ENCODE measurements at regions not wholly inside any gene's neighbourhood (a gene's known extent, or its start where the extent isn't known, plus 50 kb on each side); places are given as distances from the start of the nearest gene placed in this dataset.

DNA sequence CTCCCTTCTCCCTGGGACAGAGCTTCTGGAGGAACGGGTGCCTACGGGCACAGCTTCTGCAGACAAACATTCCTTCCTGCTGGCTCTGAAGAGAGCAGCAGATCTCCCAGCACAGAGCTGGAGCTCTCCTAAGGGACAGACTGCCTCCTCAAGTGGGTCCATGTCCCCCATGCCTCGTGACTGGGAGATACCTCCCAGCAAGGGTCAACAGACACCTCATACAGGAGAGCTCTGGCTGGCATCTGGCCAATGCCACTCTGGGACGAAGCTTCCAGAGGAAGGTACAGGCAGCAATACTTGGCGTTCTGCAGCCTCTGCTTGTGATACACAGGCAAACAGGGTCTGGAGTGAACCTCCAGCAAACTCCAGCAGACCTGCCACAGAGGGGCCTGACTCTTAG lies 227.9 kb downstream of the SPATA31D1 start:
- DNase-seq = no peak

DNA sequence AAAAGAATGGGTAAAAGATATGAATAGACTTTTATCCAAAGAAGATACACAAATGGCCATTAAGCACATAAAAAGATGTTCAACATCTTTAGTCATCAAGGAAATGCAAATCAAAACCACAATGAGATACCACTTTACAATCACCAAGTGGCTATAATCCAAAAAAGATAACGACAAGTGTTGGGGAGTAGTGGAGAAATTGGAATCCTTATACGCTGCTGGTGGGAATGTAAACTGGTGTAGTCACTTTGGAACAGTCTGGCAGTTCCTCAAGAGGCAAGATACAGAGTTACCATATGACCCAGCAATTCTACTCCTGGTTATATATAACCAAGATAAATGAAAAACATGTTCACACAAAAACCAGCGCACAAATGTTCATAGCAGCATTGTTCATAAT lies 234.9 kb downstream of the SPATA31D1 start:
- no peak for DNase-seq

DNA sequence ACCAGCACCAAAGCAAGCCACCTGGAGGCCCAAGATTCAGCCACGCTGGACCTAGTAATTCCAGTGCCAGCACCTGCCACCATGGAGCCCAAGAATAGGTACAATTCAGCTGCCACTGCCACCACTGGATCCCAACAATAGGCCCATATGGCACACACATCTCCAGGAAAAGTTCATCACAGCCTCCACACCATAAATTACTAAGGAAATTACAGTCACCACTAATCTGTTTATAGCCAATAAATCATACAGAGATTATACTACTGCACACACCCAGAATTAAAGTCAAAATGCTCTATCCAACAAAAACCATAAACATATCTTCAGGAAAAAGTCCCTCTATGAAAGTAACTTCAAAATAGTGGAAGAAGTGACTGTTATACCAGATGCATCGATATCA lies 242.8 kb downstream of the SPATA31D1 start:
- no peak for DNase-seq

DNA sequence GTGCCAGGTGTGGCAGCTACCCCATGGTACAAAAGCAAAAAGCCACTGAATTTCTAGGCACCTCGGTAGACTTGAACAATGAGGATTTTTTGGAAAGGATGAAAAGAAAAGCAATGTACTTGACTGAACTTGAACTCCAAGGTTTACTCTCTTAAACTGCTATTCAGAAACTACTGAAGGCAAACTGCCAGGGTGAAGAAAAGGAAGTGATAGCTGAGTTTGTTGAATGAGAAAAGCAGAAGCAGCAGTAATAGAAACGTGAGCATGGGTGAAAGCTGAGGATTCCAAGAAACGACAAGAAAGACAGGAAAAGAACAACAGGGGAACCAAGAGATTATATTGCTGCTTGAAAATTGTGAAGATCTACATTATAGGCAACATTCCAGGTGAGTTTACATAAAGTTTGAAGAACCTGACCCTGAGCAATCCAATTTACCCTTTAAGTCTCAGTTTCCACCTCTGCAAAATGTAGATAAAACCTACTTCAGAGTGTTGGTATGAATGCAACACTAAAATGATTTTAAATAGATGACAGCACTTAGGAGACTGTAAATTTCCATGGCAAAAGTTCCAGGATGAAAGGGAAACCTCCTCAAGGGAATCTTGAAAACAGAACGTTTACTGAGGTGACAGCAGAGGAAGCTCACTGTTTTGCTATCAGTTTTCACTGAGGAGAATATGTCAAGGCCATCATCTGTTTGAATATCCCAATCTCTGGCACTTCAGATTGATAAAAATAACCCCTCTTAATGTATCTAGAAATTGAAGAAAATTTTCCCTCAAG lies 245.8 kb downstream of the SPATA31D1 start:
- DNase-seq = peak in 1 of 3 donors; percentile 14

DNA sequence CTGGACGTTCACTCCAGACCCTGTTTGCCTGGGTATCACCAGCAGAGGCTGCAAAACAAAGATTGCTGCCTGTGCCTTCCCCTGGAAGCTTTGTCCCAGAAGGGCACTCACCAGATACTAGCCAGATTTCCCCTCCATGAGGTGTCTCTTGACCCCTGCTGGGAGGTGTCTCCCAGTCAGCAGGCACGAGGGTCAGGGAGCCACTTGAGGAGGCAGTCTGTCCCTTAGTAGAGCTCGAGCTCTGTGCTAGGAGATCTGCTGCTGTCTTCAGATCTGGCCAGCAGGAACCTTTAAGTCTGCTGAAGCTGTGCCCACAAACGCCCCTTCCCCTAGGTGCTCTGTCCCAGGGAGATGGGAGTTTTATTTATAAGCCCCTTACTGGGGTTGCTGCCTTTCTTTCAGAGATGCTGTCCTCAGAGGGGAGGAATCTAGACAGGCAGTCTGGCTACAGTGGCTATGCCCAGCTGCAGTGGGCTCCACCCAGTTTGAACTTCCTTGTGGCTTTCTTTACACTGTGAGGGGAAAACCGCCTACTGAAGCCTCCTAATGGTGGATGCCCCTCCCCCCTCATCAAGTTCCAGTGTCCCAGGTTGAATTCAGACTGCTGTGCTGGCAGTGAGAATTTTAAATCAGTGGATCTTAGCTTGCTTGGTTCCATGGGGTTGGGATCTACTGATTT lies 253.9 kb downstream of the SPATA31D1 start:
- DNase-seq = no peak

DNA sequence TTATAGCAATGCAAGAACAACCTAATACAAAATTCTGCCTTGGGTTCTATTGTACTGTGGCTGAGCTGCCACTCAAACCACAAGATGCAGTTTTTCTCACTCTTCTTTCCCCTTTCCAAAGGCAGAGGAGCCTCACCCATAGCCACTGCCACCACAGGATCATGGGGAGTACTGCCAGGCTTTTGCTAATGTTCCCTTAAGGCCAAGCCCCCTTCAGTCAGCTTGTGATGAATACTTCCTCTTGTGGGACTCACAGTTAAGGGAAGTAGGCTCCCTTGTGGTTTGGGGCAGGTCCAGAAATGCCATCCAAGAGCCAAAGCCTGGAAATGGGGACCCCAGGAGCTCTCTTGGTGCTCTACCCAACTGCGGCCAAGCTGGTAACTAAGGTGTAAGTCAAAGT lies 258.7 kb downstream of the SPATA31D1 start:
- DNase-seq = peak in 1 of 3 donors; percentile 17

DNA sequence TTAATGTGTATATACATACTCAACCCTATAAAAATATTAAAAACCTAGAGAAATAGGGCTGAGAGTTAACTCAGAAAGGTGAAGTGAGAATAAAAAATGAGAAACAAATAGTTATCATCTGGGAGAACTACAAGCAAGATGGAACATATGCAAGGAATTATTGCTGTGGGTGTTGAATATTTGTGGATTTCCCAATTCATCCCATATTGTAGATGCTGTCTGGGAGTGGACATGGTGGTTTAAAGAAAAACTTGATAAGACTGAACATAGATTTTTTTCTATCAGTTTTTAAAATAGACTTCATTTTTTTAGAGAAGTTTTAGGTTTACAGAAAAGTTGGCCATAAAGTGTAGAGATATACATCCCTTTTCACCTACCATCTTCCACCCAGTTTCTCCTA lies 263.5 kb downstream of the SPATA31D1 start:
- no peak for DNase-seq

DNA sequence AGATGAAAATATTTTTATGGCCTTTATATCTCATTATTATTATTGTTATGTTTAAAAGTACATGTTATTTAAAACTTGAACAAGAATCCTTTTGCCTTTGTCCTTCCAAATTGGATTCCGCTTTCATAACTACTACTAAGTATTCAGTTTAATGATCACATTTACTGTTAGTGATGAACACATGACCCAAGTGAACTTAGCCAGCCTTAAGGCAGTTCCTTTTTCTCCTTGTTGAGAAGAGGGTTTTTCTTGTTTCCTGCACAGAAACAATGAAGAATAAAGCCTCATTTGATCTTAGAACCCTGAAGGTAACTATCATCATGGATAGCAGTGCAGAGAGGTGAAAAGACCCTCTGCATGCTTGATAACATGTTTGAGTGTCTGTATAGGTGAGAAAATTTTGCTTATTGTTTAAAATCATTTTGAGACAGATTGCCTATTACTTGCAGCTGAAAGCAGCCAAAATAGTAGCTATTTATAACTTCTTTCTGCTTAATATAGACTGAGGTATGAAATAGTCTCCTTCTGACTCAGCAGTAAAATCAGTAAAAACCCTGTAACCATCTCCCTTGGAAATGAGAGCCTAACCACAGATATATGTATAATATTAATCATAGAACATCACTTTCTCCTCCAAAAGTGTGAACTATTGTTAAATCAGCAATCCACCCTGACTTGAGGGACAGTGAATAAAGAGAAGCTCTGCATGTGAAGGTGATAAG lies 266.2 kb downstream of the SPATA31D1 start:
- DNase-seq = peak in 1 of 3 donors; percentile 34

DNA sequence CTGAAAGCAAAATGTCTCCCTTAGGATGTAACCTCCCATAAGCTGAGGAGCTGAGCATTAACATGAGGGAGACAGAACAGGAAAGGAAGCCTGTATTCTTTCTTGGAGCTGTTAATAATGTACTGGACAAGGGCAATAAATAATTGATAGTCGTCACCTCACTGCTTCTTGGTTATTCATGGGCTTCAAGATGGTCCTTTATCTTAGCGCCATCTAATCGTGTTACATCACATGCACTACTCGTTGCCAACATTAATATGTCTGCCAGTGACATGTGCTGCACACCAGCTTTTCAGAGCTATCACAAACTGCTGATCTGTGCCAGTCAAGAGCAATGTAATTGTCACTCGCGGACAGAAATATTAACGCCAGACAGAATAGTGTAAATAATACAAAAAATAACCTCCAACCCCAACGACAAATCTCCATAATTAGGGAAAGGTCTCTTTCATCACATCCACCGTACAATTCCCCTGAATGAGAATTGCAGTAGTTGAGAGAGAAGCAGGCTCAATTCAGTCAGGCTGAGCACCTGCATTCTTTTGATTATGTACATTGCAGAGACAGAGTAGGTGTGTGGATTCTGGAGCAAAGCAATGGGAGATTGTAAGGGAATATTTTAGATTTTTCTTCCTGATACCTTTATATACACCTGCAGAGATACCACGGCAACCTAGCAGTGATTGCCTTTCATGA lies 267.1 kb downstream of the SPATA31D1 start:
- DNase-seq = no peak

DNA sequence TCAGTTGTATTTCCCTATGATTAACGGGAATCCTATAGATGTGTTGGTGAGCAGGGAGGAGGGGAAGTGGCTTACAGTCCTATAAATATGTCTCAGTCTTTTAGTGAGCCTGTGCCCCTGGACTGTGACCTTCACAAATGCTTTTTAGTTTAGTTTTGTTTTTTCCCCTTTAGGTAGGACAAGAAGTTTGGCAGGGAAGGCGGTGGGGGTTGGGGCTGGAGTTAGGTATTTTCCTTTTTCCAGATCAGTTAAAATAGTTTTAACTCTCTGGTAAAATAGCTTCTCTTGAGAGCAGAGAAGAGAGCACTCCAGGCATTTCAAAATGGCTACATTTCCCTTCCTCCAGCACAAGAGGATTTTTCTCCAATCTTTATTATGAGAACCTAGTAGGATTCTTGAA lies 272.1 kb downstream of the SPATA31D1 start:
- no peak for DNase-seq

DNA sequence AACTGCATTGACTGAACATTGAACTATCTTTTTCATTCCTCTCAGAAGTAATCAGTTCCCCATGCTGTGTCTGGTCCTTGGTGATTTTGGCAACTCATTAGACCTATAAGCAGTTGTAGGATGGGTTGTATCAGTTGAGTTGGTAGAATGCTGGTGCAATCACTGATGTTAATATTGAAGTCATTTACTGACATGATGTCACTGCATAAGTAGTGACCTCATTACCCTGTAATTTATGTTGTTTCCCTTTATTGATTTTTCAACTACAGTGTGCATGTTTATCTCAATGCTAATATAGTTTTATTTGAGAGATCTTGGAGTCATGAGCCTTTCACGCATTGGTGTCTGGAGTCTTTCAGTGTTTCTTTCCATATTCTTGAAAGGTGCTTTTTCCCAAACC lies 275.0 kb downstream of the SPATA31D1 start:
- DNase-seq = no peak

DNA sequence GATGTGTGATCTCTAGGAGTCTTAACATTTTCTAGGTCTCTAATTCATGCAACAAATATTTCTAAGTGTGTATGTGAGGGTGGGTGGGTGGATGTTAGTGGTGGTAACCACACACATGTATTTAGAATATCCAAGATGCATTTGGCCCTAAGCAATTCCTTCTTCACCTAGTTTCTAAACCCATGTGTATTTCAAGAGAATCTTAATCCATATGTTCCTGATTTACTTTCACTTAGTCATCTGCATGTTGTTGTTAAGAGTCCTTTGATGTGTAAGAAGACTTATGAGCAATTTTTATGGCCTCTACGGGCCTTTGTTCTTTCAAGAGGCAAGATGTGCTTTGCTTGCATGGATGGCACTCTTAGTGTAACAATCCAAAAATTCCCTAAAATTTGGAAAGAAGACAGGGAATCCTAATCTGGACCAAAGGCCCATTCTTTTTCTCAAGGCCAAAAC lies 282.6 kb downstream of the SPATA31D1 start:
- peak in 2 of 3 donors; percentile 13 to 86 for DNase-seq

DNA sequence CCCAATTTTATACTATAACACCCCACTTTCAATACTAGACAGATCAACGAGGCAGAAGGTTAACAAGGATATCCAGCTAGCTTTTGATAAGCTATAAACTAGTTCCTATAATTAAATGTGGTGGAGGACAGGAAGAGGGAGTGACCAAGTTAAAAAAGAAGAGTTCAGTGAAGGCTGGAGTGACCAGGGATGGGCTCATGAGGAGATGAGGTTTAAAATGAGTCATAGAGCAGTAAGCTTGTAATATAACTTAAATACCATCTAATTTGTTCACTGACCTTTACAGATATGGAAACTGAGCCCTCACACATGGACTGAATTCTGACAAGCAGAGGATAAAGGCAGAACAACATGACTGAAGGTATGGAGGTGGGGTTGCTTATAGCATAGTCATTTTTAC lies 284.5 kb downstream of the SPATA31D1 start:
- no peak for DNase-seq

DNA sequence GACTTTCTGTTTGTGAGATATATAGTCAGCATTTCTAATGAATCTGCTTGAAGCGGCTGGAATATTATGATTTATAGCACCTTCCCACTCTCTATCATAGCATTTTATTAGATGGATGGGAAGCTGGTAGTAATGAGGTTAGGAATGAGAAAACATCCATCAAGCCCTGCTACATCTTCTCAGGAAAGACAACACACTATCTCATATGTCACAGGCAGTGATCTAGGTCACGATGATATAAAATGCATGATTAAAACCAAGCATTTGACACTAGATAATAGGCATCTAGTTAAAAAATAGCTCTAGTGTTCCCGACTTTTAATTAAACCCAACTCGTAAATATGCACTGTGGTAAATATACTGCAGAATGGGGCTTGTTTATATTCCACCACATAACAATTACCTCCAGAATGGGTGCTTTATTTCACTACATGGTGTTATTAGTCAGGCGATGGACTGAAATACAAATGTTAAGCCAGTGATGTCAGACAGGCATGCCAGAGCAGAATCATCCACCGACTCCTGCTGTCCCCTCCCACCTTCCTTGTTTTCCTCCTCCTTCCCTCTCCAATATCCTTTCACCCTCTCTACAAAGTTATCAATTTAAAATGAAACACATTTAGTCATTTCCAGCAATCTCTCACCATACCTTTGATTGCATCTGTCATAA lies 286.8 kb downstream of the SPATA31D1 start:
- no peak for DNase-seq

DNA sequence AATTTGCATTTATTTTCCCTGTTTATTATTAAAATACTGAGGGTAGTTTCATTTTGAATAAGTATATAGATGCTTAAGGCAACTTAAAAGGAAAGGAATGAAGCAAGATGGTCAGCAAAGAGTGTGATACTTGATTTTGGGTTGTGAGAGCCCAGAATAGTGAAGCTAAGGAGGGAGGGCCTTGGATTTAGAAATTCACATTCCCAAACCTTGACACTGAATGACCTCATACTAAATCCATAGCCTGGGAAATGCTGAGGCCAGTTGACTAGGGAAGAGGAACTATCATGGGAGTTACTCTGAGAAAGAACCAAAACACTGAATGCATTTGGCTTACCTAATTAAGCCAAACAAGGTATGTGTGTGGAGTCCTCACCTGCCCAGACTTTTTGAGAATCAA lies 292.5 kb downstream of the SPATA31D1 start:
- no peak for DNase-seq

DNA sequence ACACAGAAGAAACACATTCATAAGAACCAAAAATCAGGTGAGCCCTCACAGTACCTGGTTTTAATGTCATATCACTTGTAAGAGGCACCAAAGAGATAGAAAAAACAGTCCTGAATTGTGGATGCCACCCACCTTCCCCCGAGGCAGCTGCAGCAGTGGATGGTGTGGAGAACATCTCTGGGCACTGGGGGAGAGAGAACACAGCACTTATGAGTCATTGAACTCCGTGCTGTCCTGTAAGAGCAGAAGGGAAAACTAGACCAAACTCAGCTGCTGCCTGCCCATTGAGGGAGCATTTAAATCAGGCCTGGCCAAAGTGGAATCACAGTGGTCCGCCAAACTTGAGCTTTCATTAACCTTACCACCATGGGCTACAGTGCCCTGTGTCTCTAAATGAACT lies 296.2 kb downstream of the SPATA31D1 start:
- DNase-seq = no peak

DNA sequence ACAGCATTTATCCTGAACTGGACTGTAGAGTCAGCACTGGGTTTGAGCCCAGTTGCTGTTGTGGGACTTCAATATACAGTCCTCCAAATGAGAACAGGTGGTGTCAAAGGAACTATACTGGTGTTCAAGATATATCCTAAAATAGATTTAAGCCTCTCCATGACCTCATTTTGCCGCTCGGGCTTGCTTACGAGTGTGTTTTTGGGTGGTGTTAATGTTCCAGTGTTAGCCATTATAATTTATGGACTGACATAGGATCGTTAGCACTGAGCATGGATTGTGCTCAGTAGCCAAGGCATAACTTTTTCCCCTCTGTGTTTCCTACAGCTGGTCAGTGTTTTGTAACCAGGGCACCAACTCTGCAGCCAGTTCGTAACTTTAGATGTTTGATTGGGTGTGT lies 306.6 kb downstream of the SPATA31D1 start:
- DNase-seq = peak; percentile 41 to 70 (median 52)

DNA sequence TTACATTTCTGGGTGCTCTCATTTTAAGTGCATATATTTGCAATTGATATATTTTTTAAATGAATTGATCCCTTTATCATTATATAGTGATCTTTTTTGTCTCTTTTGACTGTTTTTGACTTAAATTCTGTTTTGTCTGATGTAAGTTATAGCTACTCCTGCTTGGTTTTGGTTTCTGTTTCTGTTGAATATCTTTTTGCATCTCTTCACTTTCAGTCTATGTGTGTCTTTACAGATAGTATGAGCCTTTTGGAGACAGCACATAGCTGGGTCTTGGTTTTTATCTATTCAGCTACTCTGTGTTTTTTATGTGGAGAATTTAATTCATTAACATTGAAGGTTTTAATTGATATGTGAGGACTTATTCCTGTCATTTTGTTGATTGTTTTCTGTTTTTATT lies 311.3 kb downstream of the SPATA31D1 start:
- DNase-seq = no peak

DNA sequence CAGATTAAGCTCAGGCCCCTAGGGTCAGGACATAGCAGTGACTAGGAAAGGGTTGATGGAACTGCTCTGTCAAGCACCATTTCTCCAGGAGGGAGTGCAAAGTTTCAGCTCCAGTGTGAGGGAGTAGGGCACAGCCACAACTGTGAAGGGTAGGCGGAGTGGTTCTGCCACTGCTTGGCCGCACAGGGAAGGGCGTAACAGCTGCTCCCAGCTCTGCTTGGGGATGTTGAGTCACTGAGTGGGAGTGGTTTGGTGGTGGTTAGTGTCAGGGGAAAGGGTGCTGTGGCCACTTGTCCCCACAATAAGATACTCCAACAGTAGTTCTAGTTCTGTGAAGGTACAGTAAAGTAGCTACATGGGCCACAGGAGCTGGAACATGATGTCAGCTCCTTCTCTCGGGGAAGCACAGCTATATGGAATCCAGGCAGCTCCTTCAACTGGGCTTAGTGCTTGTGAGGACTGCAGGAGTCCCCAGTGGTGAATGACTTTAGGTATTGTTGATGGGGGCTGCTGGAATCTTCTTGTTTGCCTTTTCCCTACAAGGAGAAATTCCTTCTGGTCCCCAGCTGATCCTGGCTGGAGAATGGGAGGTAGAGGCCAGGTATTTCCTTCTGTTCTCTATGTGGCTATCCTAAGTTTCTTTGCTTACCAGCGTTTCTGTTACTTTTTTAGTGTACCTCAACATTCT lies 314.5 kb downstream of the SPATA31D1 start:
- DNase-seq = no peak

DNA sequence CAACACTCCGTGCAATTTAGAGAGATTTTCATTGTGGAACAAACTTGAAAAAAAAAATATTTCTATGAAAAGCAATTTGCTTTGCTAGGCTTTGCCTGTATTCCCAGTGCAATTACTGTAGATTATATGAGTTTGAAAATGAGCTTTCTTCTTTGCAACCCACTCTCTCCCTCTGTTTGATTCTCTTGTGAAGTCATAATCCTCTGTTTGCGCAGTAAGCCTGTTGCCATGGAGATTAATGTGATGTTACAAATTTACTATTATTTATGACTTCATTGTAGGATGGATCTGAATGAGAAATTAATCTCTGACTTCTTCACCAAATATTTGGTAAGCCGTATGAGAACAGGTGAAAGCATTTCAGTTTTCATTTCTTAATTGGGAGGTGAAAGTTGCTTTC lies 320.3 kb downstream of the SPATA31D1 start:
- DNase-seq = no peak

DNA sequence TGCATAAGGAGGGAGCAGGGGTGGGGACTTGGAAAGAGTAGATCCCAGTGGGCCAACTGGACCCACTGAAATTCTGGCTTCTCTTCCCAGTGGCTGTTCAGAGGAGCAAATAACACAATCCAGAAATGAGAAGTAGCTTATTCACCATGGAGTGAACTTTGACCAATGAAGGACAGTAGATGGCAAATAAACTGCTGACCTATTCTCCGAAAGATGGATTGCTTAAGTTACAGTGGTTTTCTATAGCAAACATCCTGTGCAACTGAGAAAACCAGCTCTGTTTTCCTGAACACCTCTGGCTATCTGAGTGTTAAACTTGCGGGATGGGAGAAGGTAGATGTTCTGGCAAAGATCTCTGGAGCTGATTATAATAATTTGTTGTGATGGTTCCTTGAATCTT lies 325.1 kb downstream of the SPATA31D1 start:
- DNase-seq = no peak

All from muscle of back (tissue), 3 donors.